PC-9 (cell line): ENCODE measurements at regions not wholly inside any gene's neighbourhood (a gene's known extent, or its start where the extent isn't known, plus 50 kb on each side); places are given as distances from the start of the nearest gene placed in this dataset.

Source experiments
- BruUV-seq: library from RNA; stranded (reverse); fragments of 400-500 nt; replicated peaks from 2 replicates; lab custom pipeline; 2021; lab: Mats Ljungman, UMichigan
- CTCF ChIA-PET: fragments of 300-600 bp; sonication (Branson Sonifier 250); formaldehyde crosslinking; loops from one replicate; lab custom pipeline; 2022; ENCODE audit warnings: antibody characterized with exemption; lab: Charles Lee
- POLR2A ChIA-PET: fragments of 300-600 bp; sonication (Branson Sonifier 250); formaldehyde crosslinking; loops from one replicate; lab custom pipeline; 2022; ENCODE audit warnings: antibody characterized with exemption; ENCODE audit not compliant: unreplicated experiment; lab: Charles Lee
- DNase-seq, 2 experiments: peaks; one replicate each; pipeline versions ENCODE4 v3.0.0 to v3.0.0-alpha.2; 2015 to 2022; ENCODE audit warnings: mixed read lengths in 1 of 2
- H2AFZ ChIP-seq: fragments of 200-600 bp; sonication (generic); 2 replicates; pipeline ENCODE4 v1.8.1; 2017; ENCODE audit warnings: antibody characterized with exemption
- H3F3A ChIP-seq: fragments of 200-600 bp; sonication (generic); 2 replicates; pipeline ENCODE4 v1.8.1; 2017; ENCODE audit warnings: antibody characterized with exemption, mild to moderate bottlenecking, low read depth; ENCODE audit not compliant: insufficient read depth
- H3K27ac ChIP-seq: fragments of 200-600 bp; sonication (generic); 2 replicates; pipeline ENCODE4 v1.6.1; 2016; ENCODE audit warnings: mixed run types
- H3K27me3 ChIP-seq: fragments of 200-600 bp; sonication (generic); 2 replicates; pipeline ENCODE4 v1.6.1; 2016; ENCODE audit warnings: low read depth, mixed run types; ENCODE audit not compliant: insufficient read depth
- H3K36me3 ChIP-seq: fragments of 200-600 bp; sonication (generic); 2 replicates; pipeline ENCODE4 v1.6.1; 2016; ENCODE audit warnings: low read depth, mixed run types
- H3K4me1 ChIP-seq: fragments of 200-600 bp; sonication (generic); replicated peaks from 2 replicates; pipeline ENCODE4 v1.6.1; 2016; ENCODE audit warnings: mixed run types; ENCODE audit not compliant: insufficient read depth
- H3K4me2 ChIP-seq: fragments of 200-600 bp; sonication (generic); 2 replicates; pipeline ENCODE4 v1.6.1; 2017; ENCODE audit warnings: mixed run types
- H3K4me3 ChIP-seq: fragments of 200-600 bp; sonication (generic); 2 replicates; pipeline ENCODE4 v1.6.1; 2016; ENCODE audit warnings: mixed run types
- H3K79me2 ChIP-seq: fragments of 200-600 bp; sonication (generic); 2 replicates; pipeline ENCODE4 v1.6.1; 2017; ENCODE audit warnings: low read depth, mixed run types
- H3K9me2 ChIP-seq: fragments of 200-600 bp; sonication (generic); 2 replicates; pipeline ENCODE4 v1.8.1; 2017; ENCODE audit warnings: mild to moderate bottlenecking; ENCODE audit not compliant: insufficient read depth
- H3K9me3 ChIP-seq: fragments of 200-600 bp; sonication (generic); 2 replicates; pipeline ENCODE4 v1.8.1; 2016; ENCODE audit warnings: low read depth; ENCODE audit not compliant: insufficient read depth
- H4K20me1 ChIP-seq: fragments of 200-600 bp; sonication (generic); 2 replicates; pipeline ENCODE4 v1.8.1; 2017; ENCODE audit not compliant: insufficient read depth
- CTCF ChIP-seq: fragments of 200-600 bp; sonication (generic); conservative IDR thresholded peaks from 2 replicates; pipeline ENCODE4 v1.6.1; 2017; ENCODE audit warnings: mixed run types, antibody characterized with exemption, mild to moderate bottlenecking, moderate library complexity
- EZH2 ChIP-seq: fragments of 200-600 bp; sonication (generic); IDR thresholded peaks from 2 replicates; pipeline ENCODE4 v1.8.0; 2017; ENCODE audit warnings: antibody characterized with exemption, low read depth
- intact Hi-C: fragments of 100-400 bp; cut with micrococcal nuclease; formaldehyde crosslinking; loops from one replicate; pipeline ENCODE4 v1.10.0; 2022; ENCODE audit not compliant: unreplicated experiment

GRCh38 chr3:106616556-106616955 is 747.7 kb upstream of the CBLB start:
- H3K36me3 ChIP-seq: no peaks in the 10 kb centered on the region
- H2AFZ ChIP-seq: peak overlapping the region; percentile 19; the same call in 1 of the 2 replicates
- CTCF ChIA-PET: no interaction called here
- no peak overlapping the region for H3K4me2 ChIP-seq
- no peak for DNase-seq
- POLR2A ChIA-PET: no interaction called here
- intact Hi-C loops: no loop called here
- H3K9me3 ChIP-seq: peaks cover 13% of the 10 kb centered on the region; the same call in 1 of the 2 replicates
- no TSS peak for BruUV-seq
- no peaks in the 10 kb centered on the region for H3K27me3 ChIP-seq
- no peaks in the 10 kb centered on the region for H3K9me2 ChIP-seq
- no peaks in the 10 kb centered on the region for H3K4me1 ChIP-seq
- TF ChIP-seq CTCF (no peak), EZH2 (no peak)
- no peaks in the 10 kb centered on the region for H3K79me2 ChIP-seq
- H3K4me3 ChIP-seq: no peak overlapping the region
- H3F3A ChIP-seq: no peaks in the 10 kb centered on the region
- no peaks in the 10 kb centered on the region for H4K20me1 ChIP-seq
- no peak overlapping the region for H3K27ac ChIP-seq

- intact Hi-C loops: no loop called here
- no peak for DNase-seq
- TF ChIP-seq CTCF (no peak), EZH2 (no peak)
- no TSS peak for BruUV-seq
- Histone ChIP-seq H3K4me2 (no peak overlapping the region), H3K27me3 (no peaks in the 10 kb centered on the region), H3K9me3 (peaks cover 13% of the 10 kb centered on the region; the same call in 1 of the 2 replicates), H4K20me1 (no peaks in the 10 kb centered on the region), H2AFZ (peak overlapping the region; percentile 20; the same call in 1 of the 2 replicates), H3K4me3 (no peak overlapping the region), H3K36me3 (no peaks in the 10 kb centered on the region), H3K79me2 (no peaks in the 10 kb centered on the region), H3K4me1 (no peaks in the 10 kb centered on the region), H3K9me2 (no peaks in the 10 kb centered on the region), H3K27ac (no peak overlapping the region), H3F3A (no peaks in the 10 kb centered on the region)
- ChIA-PET POLR2A (no interaction called here), CTCF (no interaction called here)
These were observed 748.5 kb upstream of the CBLB start for GRCh38 chr3:106617276-106617675.

GRCh38 chr3:106620646-106621045 is 751.8 kb upstream of the CBLB start:
- no peak for DNase-seq
- no peak overlapping the region for H3K4me2 ChIP-seq
- intact Hi-C loops: no loop called here
- no peaks in the 10 kb centered on the region for H3K27me3 ChIP-seq
- TF ChIP-seq CTCF (no peak), EZH2 (no peak)
- no peaks in the 10 kb centered on the region for H3K4me1 ChIP-seq
- ChIA-PET POLR2A (no interaction called here), CTCF (no interaction called here)
- no peaks in the 10 kb centered on the region for H3K36me3 ChIP-seq
- H2AFZ ChIP-seq: no peak overlapping the region
- BruUV-seq: no TSS peak
- H3K9me3 ChIP-seq: peaks cover 11% of the 10 kb centered on the region; the same call in 1 of the 2 replicates
- H4K20me1 ChIP-seq: no peaks in the 10 kb centered on the region
- H3F3A ChIP-seq: no peaks in the 10 kb centered on the region
- no peak overlapping the region for H3K27ac ChIP-seq
- no peaks in the 10 kb centered on the region for H3K79me2 ChIP-seq
- no peak overlapping the region for H3K4me3 ChIP-seq
- no peaks in the 10 kb centered on the region for H3K9me2 ChIP-seq
